Tibial nerve (tissue), 4 donors: ENCODE measurements at regions not wholly inside any gene's neighbourhood (a gene's known extent, or its start where the extent isn't known, plus 50 kb on each side); places are given as distances from the start of the nearest gene placed in this dataset.

Source experiments
- DNase-seq, 2 donors: peaks; one replicate each; pipeline ENCODE4 v3.0.0-alpha.2; 2019; ENCODE audit warnings: low spot score in 2 of 2
- H3K27ac ChIP-seq, 4 donors: fragments of 200-600 bp; sonication (generic) in 3 of 4; one replicate each; pipeline ENCODE4 v1.5.1; 2017 to 2019; ENCODE audit warnings: mild to moderate bottlenecking in 1 of 4
- H3K27me3 ChIP-seq, 2 donors: fragments of 200-600 bp; sonication (generic) in 1 of 2; one replicate each; pipeline versions ENCODE4 v1.5.1 to v1.6.0; 2017 to 2019
- H3K36me3 ChIP-seq, 3 donors: fragments of 200-600 bp; sonication (generic); one replicate each; pipeline ENCODE4 v1.5.1; 2018 to 2019
- H3K4me1 ChIP-seq, 4 donors: fragments of 200-600 bp; sonication (generic) in 3 of 4; one replicate each; pipeline ENCODE4 v1.5.1; 2017 to 2019
- H3K4me3 ChIP-seq, 4 donors: fragments of 200-600 bp; sonication (generic) in 3 of 4; one replicate each; pipeline ENCODE4 v1.5.1; 2017 to 2019; ENCODE audit warnings: mild to moderate bottlenecking in 1 of 4, moderate library complexity in 1 of 4
- H3K9me3 ChIP-seq, 4 donors: fragments of 200-600 bp; sonication (generic) in 3 of 4; one replicate each; pipeline ENCODE4 v1.5.1; 2017 to 2019
- EP300 ChIP-seq, 2 donors: sonication (generic); formaldehyde crosslinking; IDR thresholded peaks; one replicate each; pipeline ENCODE4 v1.6.1; 2017; ENCODE audit warnings: antibody characterized with exemption in 2 of 2, mild to moderate bottlenecking in 1 of 2
- POLR2A ChIP-seq, 2 donors: fragments of 450-650 bp; IDR thresholded peaks; one replicate each; pipeline ENCODE4 v1.6.1; 2017; ENCODE audit warnings: antibody characterized with exemption in 2 of 2, mild to moderate bottlenecking in 2 of 2, moderate library complexity in 2 of 2
- WGBS, 2 donors: methylation state at CpG; one replicate each; pipeline ENCODE4 v1.1.5; 2018; 5-methylcytosine and 5-hydroxymethylcytosine counted together
- TF ChIP-seq, protein P1 (sequence below), 5 experiments: fragments of 200-600 bp in 3 of 5; fragments of 450-650 bp in 2 of 5; sonication (generic) in 3 of 5; IDR thresholded peaks; one replicate each; pipeline ENCODE4 v1.5.1; 2016 to 2019; ENCODE audit warnings: antibody characterized with exemption in 5 of 5, mild to moderate bottlenecking in 3 of 5, moderate library complexity in 2 of 5

DNA sequence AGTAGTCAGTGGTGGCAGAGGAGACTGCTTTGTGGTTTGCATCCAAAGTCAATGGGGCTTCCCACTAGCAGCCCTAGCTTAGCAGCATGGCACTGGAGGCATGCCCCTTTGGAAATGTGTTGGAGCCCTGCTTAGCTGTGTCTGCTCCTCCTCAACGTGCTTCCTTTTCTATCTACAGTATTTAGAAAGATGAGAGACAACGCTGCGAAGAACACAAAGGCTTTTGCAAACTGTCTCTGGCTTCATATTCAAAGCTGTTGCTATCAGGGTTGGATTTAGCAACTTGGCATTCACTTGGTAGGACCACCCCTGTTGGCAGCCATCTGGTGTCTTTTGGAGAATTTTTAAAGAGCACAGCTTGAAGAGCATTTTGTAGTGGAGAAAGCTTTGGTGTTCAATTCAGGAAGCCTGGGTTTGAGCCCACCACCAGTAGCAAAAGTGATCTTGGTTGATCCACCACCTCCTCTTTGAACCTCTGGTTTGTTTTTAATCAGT, 82.1 kb upstream of the CCDC196 start:
- H3K4me1 ChIP-seq = peaks cover 0 to 6% (median 0%) of the 10 kb centered on the region in 4 donors
- no peak overlapping the region for H3K4me3 ChIP-seq
- H3K36me3 ChIP-seq = no peaks in the 10 kb centered on the region
- DNase-seq = no peak
- H3K9me3 ChIP-seq = peaks cover 0 to 3% (median 0%) of the 10 kb centered on the region in 4 donors
- no peaks in the 10 kb centered on the region for H3K27me3 ChIP-seq
- H3K27ac ChIP-seq = no peak overlapping the region
- WGBS, 2 donors = 91 to 93% methylated on average over 3 of the region's 3 CpGs
- TF ChIP-seq EP300 (IDR thresholded peaks at IDR 0.05) (no peak), POLR2A (IDR thresholded peaks at IDR 0.05) (no peak)
- TF ChIP-seq, protein P1, sequence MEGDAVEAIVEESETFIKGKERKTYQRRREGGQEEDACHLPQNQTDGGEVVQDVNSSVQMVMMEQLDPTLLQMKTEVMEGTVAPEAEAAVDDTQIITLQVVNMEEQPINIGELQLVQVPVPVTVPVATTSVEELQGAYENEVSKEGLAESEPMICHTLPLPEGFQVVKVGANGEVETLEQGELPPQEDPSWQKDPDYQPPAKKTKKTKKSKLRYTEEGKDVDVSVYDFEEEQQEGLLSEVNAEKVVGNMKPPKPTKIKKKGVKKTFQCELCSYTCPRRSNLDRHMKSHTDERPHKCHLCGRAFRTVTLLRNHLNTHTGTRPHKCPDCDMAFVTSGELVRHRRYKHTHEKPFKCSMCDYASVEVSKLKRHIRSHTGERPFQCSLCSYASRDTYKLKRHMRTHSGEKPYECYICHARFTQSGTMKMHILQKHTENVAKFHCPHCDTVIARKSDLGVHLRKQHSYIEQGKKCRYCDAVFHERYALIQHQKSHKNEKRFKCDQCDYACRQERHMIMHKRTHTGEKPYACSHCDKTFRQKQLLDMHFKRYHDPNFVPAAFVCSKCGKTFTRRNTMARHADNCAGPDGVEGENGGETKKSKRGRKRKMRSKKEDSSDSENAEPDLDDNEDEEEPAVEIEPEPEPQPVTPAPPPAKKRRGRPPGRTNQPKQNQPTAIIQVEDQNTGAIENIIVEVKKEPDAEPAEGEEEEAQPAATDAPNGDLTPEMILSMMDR (IDR thresholded peaks at IDR 0.05) = no peak

GRCh38 chr14:66405158-66405557, 81.0 kb upstream of the CCDC196 start:
- DNase-seq = no peak
- H3K9me3 ChIP-seq = peaks cover 0 to 3% (median 0%) of the 10 kb centered on the region in 4 donors
- WGBS, 2 donors = 58 to 62% methylated on average over 1 of the region's 1 CpG
- no peaks in the 10 kb centered on the region for H3K27me3 ChIP-seq
- H3K27ac ChIP-seq = no peak overlapping the region
- H3K36me3 ChIP-seq = no peaks in the 10 kb centered on the region
- no peak for TF ChIP-seq EP300 (IDR thresholded peaks at IDR 0.05)
- TF ChIP-seq, protein P1 (IDR thresholded peaks at IDR 0.05) = no peak
- TF ChIP-seq POLR2A (IDR thresholded peaks at IDR 0.05) = no peak
- peaks cover 0 to 6% (median 0%) of the 10 kb centered on the region in 4 donors for H3K4me1 ChIP-seq
- no peak overlapping the region for H3K4me3 ChIP-seq

- Histone ChIP-seq H3K27me3 (no peaks in the 10 kb centered on the region), H3K9me3 (peaks cover 0 to 3% (median 0%) of the 10 kb centered on the region in 4 donors), H3K4me3 (no peak overlapping the region), H3K36me3 (no peaks in the 10 kb centered on the region), H3K27ac (no peak overlapping the region), H3K4me1 (no peaks in the 10 kb centered on the region)
- no peak for TF ChIP-seq POLR2A (IDR thresholded peaks at IDR 0.05)
- TF ChIP-seq, protein P1 (IDR thresholded peaks at IDR 0.05) = no peak
- TF ChIP-seq EP300 (IDR thresholded peaks at IDR 0.05) = no peak
- no peak for DNase-seq
These were observed 72.3 kb upstream of the CCDC196 start for GRCh38 chr14:66413901-66414300.

GRCh38 chr14:66414511-66414910, 71.7 kb upstream of the CCDC196 start:
- H3K4me3 ChIP-seq = no peak overlapping the region
- no peaks in the 10 kb centered on the region for H3K36me3 ChIP-seq
- WGBS, 2 donors = 82 to 91% methylated on average over 1 of the region's 1 CpG
- peaks cover 0 to 3% (median 0%) of the 10 kb centered on the region in 4 donors for H3K9me3 ChIP-seq
- no peak overlapping the region for H3K27ac ChIP-seq
- no peak for DNase-seq
- no peak for TF ChIP-seq EP300 (IDR thresholded peaks at IDR 0.05)
- no peak for TF ChIP-seq POLR2A (IDR thresholded peaks at IDR 0.05)
- TF ChIP-seq, protein P1 (IDR thresholded peaks at IDR 0.05) = no peak
- no peaks in the 10 kb centered on the region for H3K4me1 ChIP-seq
- H3K27me3 ChIP-seq = no peaks in the 10 kb centered on the region

- Histone ChIP-seq H3K4me1 (no peaks in the 10 kb centered on the region), H3K27me3 (no peaks in the 10 kb centered on the region), H3K27ac (no peak overlapping the region), H3K4me3 (no peak overlapping the region), H3K9me3 (peaks cover 0 to 3% (median 0%) of the 10 kb centered on the region in 4 donors), H3K36me3 (no peaks in the 10 kb centered on the region)
- no peak for DNase-seq
- TF ChIP-seq POLR2A (IDR thresholded peaks at IDR 0.05) = no peak
- TF ChIP-seq EP300 (IDR thresholded peaks at IDR 0.05) = no peak
- TF ChIP-seq, protein P1 (IDR thresholded peaks at IDR 0.05) = no peak
- WGBS, 2 donors = 79 to 87% methylated on average over 2 of the region's 2 CpGs
These were observed 65.7 kb upstream of the CCDC196 start for GRCh38 chr14:66420251-66421006.
